ENCODE measurements at regions not wholly inside any gene's neighbourhood (a gene's known extent, or its start where the extent isn't known, plus 50 kb on each side); places are given as distances from the start of the nearest gene placed in this dataset.

GRCh38 chr3:177899275-177900067 lies 636.8 kb upstream of the KCNMB2 start:
- TF ChIP-seq REST (IDR thresholded peaks at IDR 0.05; ENCODE audit: insufficient read depth in 1 of 2, low read depth in 2 of 2, low read length in 2 of 2) (no peak), POLR2AphosphoS5 (IDR thresholded peaks at IDR 0.05; ENCODE audit: low read depth, low read length) (no peak)
